ENCODE measurements at regions not wholly inside any gene's neighbourhood (a gene's known extent, or its start where the extent isn't known, plus 50 kb on each side); places are given as distances from the start of the nearest gene placed in this dataset.
A peak's percentile ranks its signal among the peaks of the same experiment; 100 is the strongest.

DNA sequence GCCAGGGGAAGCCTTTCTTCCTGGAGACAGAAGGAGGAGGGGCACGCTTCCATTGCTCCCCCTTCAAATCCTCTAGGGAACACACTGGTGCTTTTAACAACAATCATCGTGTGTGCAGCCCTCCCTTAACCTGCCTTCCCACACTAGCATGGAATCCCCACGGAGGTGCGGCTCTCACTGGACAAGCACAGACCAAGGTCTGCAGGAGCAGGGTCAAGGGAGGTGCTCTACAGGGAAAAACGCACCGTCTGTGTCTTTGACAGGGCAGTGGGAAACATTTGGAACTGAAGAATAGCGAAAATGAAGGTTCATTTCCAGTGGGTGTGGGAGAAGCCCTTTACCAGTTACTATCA, 527.1 kb downstream of the QKI start:
- Mint-ChIP-seq H3K36me3 (ENCODE audit: low read depth, unreplicated experiment) (no peaks in the 10 kb centered on the region), H3K27me3 (ENCODE audit: unreplicated experiment) (peaks cover 5% of the 10 kb centered on the region), H3K9me3 (ENCODE audit: unreplicated experiment) (no peaks in the 10 kb centered on the region), H3K4me3 (ENCODE audit: unreplicated experiment) (no peak overlapping the region), H3K4me1 (ENCODE audit: unreplicated experiment) (peaks cover 13% of the 10 kb centered on the region), H3K27ac (ENCODE audit: unreplicated experiment) (no peak overlapping the region)
- TF ChIP-seq, protein P1, sequence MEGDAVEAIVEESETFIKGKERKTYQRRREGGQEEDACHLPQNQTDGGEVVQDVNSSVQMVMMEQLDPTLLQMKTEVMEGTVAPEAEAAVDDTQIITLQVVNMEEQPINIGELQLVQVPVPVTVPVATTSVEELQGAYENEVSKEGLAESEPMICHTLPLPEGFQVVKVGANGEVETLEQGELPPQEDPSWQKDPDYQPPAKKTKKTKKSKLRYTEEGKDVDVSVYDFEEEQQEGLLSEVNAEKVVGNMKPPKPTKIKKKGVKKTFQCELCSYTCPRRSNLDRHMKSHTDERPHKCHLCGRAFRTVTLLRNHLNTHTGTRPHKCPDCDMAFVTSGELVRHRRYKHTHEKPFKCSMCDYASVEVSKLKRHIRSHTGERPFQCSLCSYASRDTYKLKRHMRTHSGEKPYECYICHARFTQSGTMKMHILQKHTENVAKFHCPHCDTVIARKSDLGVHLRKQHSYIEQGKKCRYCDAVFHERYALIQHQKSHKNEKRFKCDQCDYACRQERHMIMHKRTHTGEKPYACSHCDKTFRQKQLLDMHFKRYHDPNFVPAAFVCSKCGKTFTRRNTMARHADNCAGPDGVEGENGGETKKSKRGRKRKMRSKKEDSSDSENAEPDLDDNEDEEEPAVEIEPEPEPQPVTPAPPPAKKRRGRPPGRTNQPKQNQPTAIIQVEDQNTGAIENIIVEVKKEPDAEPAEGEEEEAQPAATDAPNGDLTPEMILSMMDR (IDR thresholded peaks at IDR 0.05; ENCODE audit: unreplicated experiment): no peak
- DNase-seq (ENCODE audit: low spot score): no peak

DNA sequence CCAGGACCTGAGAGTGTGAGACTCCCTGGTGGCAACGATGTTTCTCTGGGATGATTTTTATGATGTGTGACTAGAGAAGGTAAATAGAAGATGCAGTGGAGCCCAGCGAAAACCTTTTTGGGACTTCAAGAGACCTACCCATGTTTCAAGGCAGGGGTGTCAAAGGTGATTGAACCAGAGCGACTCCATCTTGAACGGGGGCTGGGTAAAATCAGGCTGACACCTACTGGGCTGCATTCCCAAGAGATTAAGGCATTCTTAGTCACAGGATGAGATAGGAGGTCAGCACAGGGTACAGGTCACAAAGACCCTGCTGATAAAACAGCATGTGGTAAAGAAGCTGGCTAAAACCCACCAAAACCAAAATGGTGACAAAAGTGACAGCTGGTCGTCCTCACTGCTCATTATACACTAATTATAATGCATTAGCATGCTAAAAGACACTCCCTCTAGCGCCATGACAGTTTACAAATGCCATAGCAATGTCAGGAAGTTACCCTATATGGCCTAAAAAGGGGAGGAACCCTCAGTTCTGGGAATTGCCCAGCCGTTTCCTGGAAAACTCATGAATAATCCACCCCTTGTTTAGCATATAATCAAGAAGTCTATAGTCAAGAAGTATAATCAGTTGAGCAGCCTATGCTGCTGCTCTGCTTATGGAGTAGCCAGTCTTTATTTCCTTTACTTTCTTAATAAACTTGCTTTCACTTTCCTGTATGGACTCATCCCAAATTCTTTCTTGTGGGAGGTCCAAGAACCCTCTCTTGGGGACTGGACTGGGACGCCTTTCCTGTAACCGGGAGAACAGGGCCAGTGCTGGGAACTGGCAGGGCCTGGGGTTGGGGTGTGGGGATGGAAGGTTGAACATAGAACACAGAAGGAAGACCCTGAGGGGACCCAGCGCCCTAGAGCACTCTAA, 526.4 kb downstream of the QKI start:
- peaks cover 14% of the 10 kb centered on the region for H3K4me1 Mint-ChIP-seq (ENCODE audit: unreplicated experiment)
- H3K9me3 Mint-ChIP-seq (ENCODE audit: unreplicated experiment): no peaks in the 10 kb centered on the region
- H3K4me3 Mint-ChIP-seq (ENCODE audit: unreplicated experiment): no peak overlapping the region
- H3K27me3 Mint-ChIP-seq (ENCODE audit: unreplicated experiment): peaks cover 5% of the 10 kb centered on the region
- peak overlapping the region; percentile 11 for H3K27ac Mint-ChIP-seq (ENCODE audit: unreplicated experiment)
- TF ChIP-seq, protein P1 (IDR thresholded peaks at IDR 0.05; ENCODE audit: unreplicated experiment): no peak
- H3K36me3 Mint-ChIP-seq (ENCODE audit: low read depth, unreplicated experiment): no peaks in the 10 kb centered on the region
- no peak for DNase-seq (ENCODE audit: low spot score)

DNA sequence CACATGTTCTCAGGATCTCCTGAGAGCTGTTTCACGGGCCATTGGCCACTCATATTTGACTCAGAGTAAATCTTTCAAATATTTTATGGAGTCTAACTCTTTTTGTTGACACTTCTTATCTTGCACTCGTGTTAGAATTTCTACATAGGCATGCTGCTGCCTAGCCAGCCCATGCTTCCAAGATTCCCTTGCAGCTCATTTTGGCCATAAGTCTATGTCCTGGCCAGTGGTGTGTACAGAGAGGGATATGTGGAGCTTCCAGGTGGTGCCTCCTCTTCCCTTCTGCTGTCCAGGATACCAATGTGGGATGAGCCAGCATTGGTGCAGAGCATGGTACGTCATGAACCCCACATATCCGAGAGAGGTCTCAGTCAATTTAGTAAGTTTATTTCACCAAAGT, 522.6 kb downstream of the QKI start:
- peaks cover 19% of the 10 kb centered on the region for H3K4me1 Mint-ChIP-seq (ENCODE audit: unreplicated experiment)
- H3K9me3 Mint-ChIP-seq (ENCODE audit: unreplicated experiment): no peaks in the 10 kb centered on the region
- peaks cover 4% of the 10 kb centered on the region for H3K27me3 Mint-ChIP-seq (ENCODE audit: unreplicated experiment)
- H3K27ac Mint-ChIP-seq (ENCODE audit: unreplicated experiment): no peak overlapping the region
- TF ChIP-seq, protein P1 (IDR thresholded peaks at IDR 0.05; ENCODE audit: unreplicated experiment): no peak
- no peak overlapping the region for H3K4me3 Mint-ChIP-seq (ENCODE audit: unreplicated experiment)
- DNase-seq (ENCODE audit: low spot score): no peak
- H3K36me3 Mint-ChIP-seq (ENCODE audit: low read depth, unreplicated experiment): no peaks in the 10 kb centered on the region

DNA sequence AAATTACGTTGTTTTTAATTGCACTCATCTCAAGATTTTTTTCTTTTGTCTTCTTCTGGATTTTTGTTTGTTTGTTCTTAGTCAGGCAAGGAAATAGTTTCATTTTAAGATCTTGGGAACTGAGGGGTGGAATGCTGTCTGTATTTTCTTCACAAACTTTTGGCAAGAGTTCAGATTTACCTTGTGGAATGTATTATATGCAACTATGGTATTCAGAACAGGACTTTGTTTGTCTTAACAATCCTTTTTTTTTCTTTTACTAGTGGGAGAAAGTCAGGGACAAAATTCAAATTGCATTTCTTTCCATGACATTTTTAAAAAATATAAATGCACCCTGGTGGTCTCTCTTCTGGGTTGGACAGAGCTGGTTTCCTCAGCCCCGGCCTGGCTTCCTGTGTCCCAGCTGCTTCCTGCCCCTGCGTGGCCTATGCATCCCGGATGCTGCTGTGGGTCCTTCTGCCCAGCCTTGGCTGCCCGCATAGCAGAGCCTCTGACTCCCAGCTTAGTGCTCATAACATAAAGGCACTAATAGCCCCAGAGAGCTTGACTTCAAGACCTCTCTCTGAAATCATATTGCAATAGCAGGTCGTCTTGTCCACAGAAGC, 520.7 kb downstream of the QKI start:
- TF ChIP-seq, protein P1 (IDR thresholded peaks at IDR 0.05; ENCODE audit: unreplicated experiment): no peak
- DNase-seq (ENCODE audit: low spot score): peak; percentile 21
- peaks cover 4% of the 10 kb centered on the region for H3K27me3 Mint-ChIP-seq (ENCODE audit: unreplicated experiment)
- H3K4me3 Mint-ChIP-seq (ENCODE audit: unreplicated experiment): no peak overlapping the region
- peak overlapping the region; percentile 76 for H3K27ac Mint-ChIP-seq (ENCODE audit: unreplicated experiment)
- H3K36me3 Mint-ChIP-seq (ENCODE audit: low read depth, unreplicated experiment): no peaks in the 10 kb centered on the region
- H3K9me3 Mint-ChIP-seq (ENCODE audit: unreplicated experiment): no peaks in the 10 kb centered on the region
- H3K4me1 Mint-ChIP-seq (ENCODE audit: unreplicated experiment): peaks cover 18% of the 10 kb centered on the region

DNA sequence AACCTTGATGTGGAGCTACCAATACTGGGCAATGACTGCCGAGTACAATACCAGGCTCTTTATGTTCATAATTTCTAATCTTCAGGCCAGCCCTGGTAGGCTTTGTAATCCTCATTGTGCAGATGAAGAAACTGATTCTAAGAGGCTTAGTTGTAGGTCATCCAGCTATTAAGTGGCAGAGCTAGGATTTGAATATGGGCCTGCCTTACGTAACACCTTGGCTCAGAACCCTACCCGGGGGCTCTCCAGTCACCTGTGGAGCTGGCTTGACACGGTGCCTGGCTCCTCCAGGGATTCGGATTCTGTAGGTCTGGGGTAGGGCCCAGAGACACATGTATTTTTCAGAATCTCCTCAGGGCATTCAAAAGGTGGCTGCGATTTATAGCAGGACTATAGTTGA, 515.5 kb downstream of the QKI start:
- DNase-seq (ENCODE audit: low spot score): no peak
- H3K27ac Mint-ChIP-seq (ENCODE audit: unreplicated experiment): no peak overlapping the region

More for the DNA sequence above, 515.5 kb downstream of the QKI start:
- Mint-ChIP-seq H3K4me1 (ENCODE audit: unreplicated experiment) (peaks cover 7% of the 10 kb centered on the region), H3K36me3 (ENCODE audit: low read depth, unreplicated experiment) (no peaks in the 10 kb centered on the region), H3K27me3 (ENCODE audit: unreplicated experiment) (peaks cover 3% of the 10 kb centered on the region), H3K4me3 (ENCODE audit: unreplicated experiment) (no peak overlapping the region), H3K9me3 (ENCODE audit: unreplicated experiment) (no peaks in the 10 kb centered on the region)
- TF ChIP-seq, protein P1 (IDR thresholded peaks at IDR 0.05; ENCODE audit: unreplicated experiment): no peak
